DOHH2 (cell line): ENCODE measurements at regions not wholly inside any gene's neighbourhood (a gene's known extent, or its start where the extent isn't known, plus 50 kb on each side); places are given as distances from the start of the nearest gene placed in this dataset.

Source experiments
- H3F3A ChIP-seq: fragments of 200-600 bp; sonication (generic), shearing (Covaris generic); 2 replicates; pipeline ENCODE4 v1.6.0; 2016; ENCODE audit warnings: antibody characterized with exemption, mild to moderate bottlenecking; ENCODE audit not compliant: control insufficient read depth, insufficient read depth
- H3K27ac ChIP-seq: fragments of 200-600 bp; sonication (generic); 2 replicates; pipeline ENCODE4 v1.5.1; 2014; ENCODE audit warnings: low read depth, mild to moderate bottlenecking, low read length, moderate library complexity
- H3K27me3 ChIP-seq: fragments of 200-600 bp; sonication (generic); 2 replicates; pipeline ENCODE4 v1.6.1; 2014; ENCODE audit warnings: mild to moderate bottlenecking, low read length, mixed read lengths; ENCODE audit not compliant: control insufficient read depth
- H3K36me3 ChIP-seq: fragments of 200-600 bp; sonication (generic); 2 replicates; pipeline ENCODE4 v1.6.1; 2014; ENCODE audit warnings: mild to moderate bottlenecking, low read length, moderate library complexity, mixed read lengths; ENCODE audit not compliant: control insufficient read depth
- H3K4me1 ChIP-seq: fragments of 200-600 bp; sonication (generic); 2 replicates; pipeline ENCODE4 v1.6.1; 2014; ENCODE audit warnings: mild to moderate bottlenecking, low read length, mixed read lengths; ENCODE audit not compliant: control insufficient read depth
- H3K4me2 ChIP-seq: fragments of 200-600 bp; sonication (generic); 2 replicates; pipeline ENCODE4 v1.6.0; 2014; ENCODE audit warnings: mild to moderate bottlenecking, low read length, moderate library complexity
- H3K4me3 ChIP-seq: fragments of 200-600 bp; sonication (generic); 2 replicates; pipeline ENCODE4 v1.5.1; 2014; ENCODE audit warnings: mild to moderate bottlenecking, low read length, mixed read lengths
- H3K79me2 ChIP-seq: fragments of 200-600 bp; sonication (generic); 2 replicates; pipeline ENCODE4 v1.6.1; 2014; ENCODE audit warnings: mild to moderate bottlenecking, low read length, mixed read lengths; ENCODE audit not compliant: control insufficient read depth
- H3K9me2 ChIP-seq: fragments of 200-600 bp; sonication (generic); replicated peaks from 2 replicates; pipeline ENCODE4 v1.6.1; 2014; ENCODE audit warnings: mild to moderate bottlenecking, low read length, mixed read lengths; ENCODE audit not compliant: control insufficient read depth
- H3K9me3 ChIP-seq: fragments of 200-600 bp; sonication (generic); 2 replicates; pipeline ENCODE4 v1.6.1; 2014; ENCODE audit warnings: antibody characterized with exemption, low read length, mixed read lengths; ENCODE audit not compliant: control insufficient read depth, insufficient read depth
- H4K20me1 ChIP-seq: fragments of 200-600 bp; sonication (generic); 2 replicates; pipeline ENCODE4 v1.6.0; 2014; ENCODE audit warnings: low read depth, mild to moderate bottlenecking, antibody characterized with exemption, low read length, moderate library complexity; ENCODE audit not compliant: control insufficient read depth, insufficient read depth
- CTCF ChIP-seq: fragments of 200-600 bp; sonication (generic); IDR thresholded peaks from one replicate; pipeline ENCODE4 v1.5.1; 2014; ENCODE audit warnings: antibody characterized with exemption, mild to moderate bottlenecking, low read depth, low read length; ENCODE audit not compliant: poor library complexity, severe bottlenecking
- EZH2phosphoT487 ChIP-seq: fragments of 200-600 bp; sonication (generic); IDR thresholded peaks from 2 replicates; pipeline ENCODE4 v1.6.1; 2017; ENCODE audit warnings: borderline replicate concordance, mild to moderate bottlenecking, antibody characterized with exemption, low read length, moderate library complexity, mixed read lengths

DNA sequence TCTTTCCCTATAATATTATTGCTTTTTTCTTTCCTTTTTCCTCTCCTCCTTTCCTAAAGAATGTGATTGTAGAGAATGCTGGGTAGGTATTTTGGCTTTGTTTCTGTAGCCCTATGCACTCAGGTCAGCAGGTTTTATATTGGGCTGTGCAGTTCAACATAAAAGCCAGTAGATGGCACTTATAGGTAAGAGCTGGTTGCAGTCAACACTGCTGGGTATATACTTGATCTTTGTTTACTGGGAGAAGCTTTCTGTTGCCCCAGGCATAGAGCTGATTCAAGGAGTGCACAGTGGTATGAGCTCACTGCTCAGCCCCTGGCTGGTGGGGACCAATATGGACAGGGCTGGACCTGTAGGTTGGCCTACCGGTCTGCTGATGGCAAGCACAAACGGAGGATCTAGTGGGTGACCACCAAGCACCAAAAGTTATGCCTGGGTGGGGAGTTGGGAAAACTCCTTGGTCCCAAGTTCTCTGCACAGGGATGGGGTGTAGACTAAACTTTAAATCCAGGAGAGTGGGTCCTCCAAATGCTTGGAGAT lies 378.9 kb downstream of the PMP22 start:
- peak; percentile 43 for TF ChIP-seq CTCF
- TF ChIP-seq EZH2phosphoT487: no peak
- no peak overlapping the region for H3K4me2 ChIP-seq
- no peaks in the 10 kb centered on the region for H4K20me1 ChIP-seq
- no peaks in the 10 kb centered on the region for H3K9me2 ChIP-seq
- no peaks in the 10 kb centered on the region for H3F3A ChIP-seq
- H3K4me1 ChIP-seq: no peaks in the 10 kb centered on the region
- no peak overlapping the region for H3K27ac ChIP-seq
- no peaks in the 10 kb centered on the region for H3K36me3 ChIP-seq
- H3K9me3 ChIP-seq: peaks cover 13% of the 10 kb centered on the region
- no peaks in the 10 kb centered on the region for H3K27me3 ChIP-seq
- no peak overlapping the region for H3K4me3 ChIP-seq
- no peaks in the 10 kb centered on the region for H3K79me2 ChIP-seq

- H3K4me3 ChIP-seq: no peak overlapping the region
- no peaks in the 10 kb centered on the region for H3F3A ChIP-seq
- H3K4me2 ChIP-seq: no peak overlapping the region
- H3K27ac ChIP-seq: no peak overlapping the region
- no peaks in the 10 kb centered on the region for H3K27me3 ChIP-seq
- H3K9me2 ChIP-seq: no peaks in the 10 kb centered on the region
- TF ChIP-seq CTCF: no peak
- no peak for TF ChIP-seq EZH2phosphoT487
- H3K79me2 ChIP-seq: no peaks in the 10 kb centered on the region
- no peaks in the 10 kb centered on the region for H3K4me1 ChIP-seq
- peaks cover 9% of the 10 kb centered on the region for H3K9me3 ChIP-seq
- H3K36me3 ChIP-seq: no peaks in the 10 kb centered on the region
- no peaks in the 10 kb centered on the region for H4K20me1 ChIP-seq
These were observed 383.0 kb downstream of the PMP22 start for GRCh38 chr17:14882131-14882530.

DNA sequence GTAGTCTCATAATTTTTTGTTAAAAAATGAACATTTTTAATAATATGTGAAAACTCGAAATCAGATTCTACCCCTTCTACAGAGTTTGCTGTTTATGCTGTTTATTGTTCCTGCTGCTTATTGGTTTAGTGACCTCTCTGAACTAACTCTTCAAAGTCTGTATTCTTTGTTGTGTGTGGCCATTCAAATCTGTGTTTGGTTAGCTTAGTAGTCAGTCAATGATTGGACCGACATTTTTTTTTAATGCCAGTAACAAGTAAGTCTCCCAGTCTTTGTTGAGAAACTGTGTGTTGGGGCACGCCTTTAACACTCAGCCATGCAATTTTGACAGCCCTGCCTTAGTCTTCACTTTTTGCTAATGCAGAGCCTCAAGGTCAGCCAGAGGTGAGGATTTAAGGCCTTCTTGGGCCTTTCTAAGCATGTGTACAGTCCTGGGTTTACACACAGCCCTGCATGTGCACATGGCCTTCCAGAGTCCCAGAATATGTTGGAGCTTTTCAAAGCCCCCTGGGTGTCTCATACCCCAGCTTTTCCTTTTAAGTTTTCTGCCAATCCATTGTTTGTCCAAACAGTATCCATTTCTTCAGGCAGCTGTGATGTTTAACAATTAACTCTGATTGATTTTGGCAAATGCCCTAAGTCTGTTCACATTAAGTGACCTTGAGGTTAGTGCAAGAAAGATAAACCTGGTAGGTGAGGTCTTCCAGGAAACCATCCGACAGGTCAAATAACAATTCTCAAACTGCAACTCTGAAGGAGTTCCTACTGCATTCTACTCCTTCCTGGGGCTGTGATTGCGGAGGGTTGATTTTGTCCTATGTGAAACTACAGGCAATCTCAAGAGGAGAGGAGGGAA lies 389.3 kb downstream of the PMP22 start:
- H3K36me3 ChIP-seq: no peaks in the 10 kb centered on the region
- H4K20me1 ChIP-seq: no peaks in the 10 kb centered on the region
- TF ChIP-seq EZH2phosphoT487 (no peak), CTCF (no peak)
- H3K9me2 ChIP-seq: no peaks in the 10 kb centered on the region
- H3K27ac ChIP-seq: no peak overlapping the region
- no peaks in the 10 kb centered on the region for H3K4me1 ChIP-seq
- no peaks in the 10 kb centered on the region for H3F3A ChIP-seq
- no peaks in the 10 kb centered on the region for H3K9me3 ChIP-seq
- no peak overlapping the region for H3K4me2 ChIP-seq
- no peaks in the 10 kb centered on the region for H3K79me2 ChIP-seq
- no peaks in the 10 kb centered on the region for H3K27me3 ChIP-seq
- no peak overlapping the region for H3K4me3 ChIP-seq
